ENCODE measurements at regions not wholly inside any gene's neighbourhood (a gene's known extent, or its start where the extent isn't known, plus 50 kb on each side); places are given as distances from the start of the nearest gene placed in this dataset.

GRCh38 chr18:40402052-40402451 is 1553.0 kb upstream of the PIK3C3 start:
- 75 to 81% methylated on average over 1 of the region's 1 CpG for WGBS, 2 donors (ENCODE audit: low coverage in 1 of 2)
- in situ Hi-C loops (cut with MboI; ENCODE audit: low pct_ligation_motif_present in 1 of 4, low pct_unique_long_range_greater_than_20kb in 1 of 4, low sequenced_read_pairs in 3 of 4) = loop anchor here in 1 of 4 donors (25.0 kb wide), 1 partner anchor 90 kb away; no protein-coding TSS in a partner anchor
- Histone ChIP-seq H3K4me1 (no peaks in the 10 kb centered on the region), H3K36me3 (no peaks in the 10 kb centered on the region), H3K9me3 (no peaks in the 10 kb centered on the region), H3K27ac (no peak overlapping the region), H3K4me3 (no peak overlapping the region), H3K27me3 (no peaks in the 10 kb centered on the region)
- DNase-seq = no peak
- no peak for TF ChIP-seq POLR2AphosphoS5 (IDR thresholded peaks at IDR 0.05)
- TF ChIP-seq POLR2A (IDR thresholded peaks at IDR 0.05) = no peak
- TF ChIP-seq, protein P1, sequence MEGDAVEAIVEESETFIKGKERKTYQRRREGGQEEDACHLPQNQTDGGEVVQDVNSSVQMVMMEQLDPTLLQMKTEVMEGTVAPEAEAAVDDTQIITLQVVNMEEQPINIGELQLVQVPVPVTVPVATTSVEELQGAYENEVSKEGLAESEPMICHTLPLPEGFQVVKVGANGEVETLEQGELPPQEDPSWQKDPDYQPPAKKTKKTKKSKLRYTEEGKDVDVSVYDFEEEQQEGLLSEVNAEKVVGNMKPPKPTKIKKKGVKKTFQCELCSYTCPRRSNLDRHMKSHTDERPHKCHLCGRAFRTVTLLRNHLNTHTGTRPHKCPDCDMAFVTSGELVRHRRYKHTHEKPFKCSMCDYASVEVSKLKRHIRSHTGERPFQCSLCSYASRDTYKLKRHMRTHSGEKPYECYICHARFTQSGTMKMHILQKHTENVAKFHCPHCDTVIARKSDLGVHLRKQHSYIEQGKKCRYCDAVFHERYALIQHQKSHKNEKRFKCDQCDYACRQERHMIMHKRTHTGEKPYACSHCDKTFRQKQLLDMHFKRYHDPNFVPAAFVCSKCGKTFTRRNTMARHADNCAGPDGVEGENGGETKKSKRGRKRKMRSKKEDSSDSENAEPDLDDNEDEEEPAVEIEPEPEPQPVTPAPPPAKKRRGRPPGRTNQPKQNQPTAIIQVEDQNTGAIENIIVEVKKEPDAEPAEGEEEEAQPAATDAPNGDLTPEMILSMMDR (IDR thresholded peaks at IDR 0.05) = no peak
- TF ChIP-seq EP300 (IDR thresholded peaks at IDR 0.05; ENCODE audit: low read depth) = no peak
- intact Hi-C loops (cut with DNase I; ENCODE audit: low total_unique reads) = no loop called here

DNA sequence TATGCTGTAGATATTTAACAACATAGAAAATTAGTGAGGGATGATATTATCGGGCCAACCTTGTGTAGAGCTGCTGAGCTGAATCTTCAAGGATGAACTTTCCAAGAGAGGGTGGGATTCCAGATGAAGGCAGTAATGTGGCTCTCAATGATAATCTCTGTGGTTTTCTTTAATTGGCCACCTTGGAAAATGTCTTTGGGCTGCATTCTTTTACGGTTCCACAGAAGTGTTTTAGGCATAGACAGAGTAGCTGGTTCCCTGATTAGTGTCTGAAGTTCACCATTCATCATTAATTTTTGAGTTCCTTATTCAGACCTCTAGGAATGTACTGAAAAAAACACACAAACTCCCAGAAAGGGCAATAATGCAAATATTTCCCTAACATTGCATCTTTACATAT is 1566.9 kb upstream of the PIK3C3 start:
- in situ Hi-C loops (cut with MboI; ENCODE audit: low pct_ligation_motif_present in 1 of 4, low pct_unique_long_range_greater_than_20kb in 1 of 4, low sequenced_read_pairs in 3 of 4) = no loop called here
- H3K9me3 ChIP-seq = no peaks in the 10 kb centered on the region
- H3K36me3 ChIP-seq = no peaks in the 10 kb centered on the region
- H3K4me1 ChIP-seq = peaks cover 3 to 7% (median 5%) of the 10 kb centered on the region in 4 donors
- no peak overlapping the region for H3K4me3 ChIP-seq
- TF ChIP-seq POLR2AphosphoS5 (IDR thresholded peaks at IDR 0.05) (no peak), EP300 (IDR thresholded peaks at IDR 0.05; ENCODE audit: low read depth) (no peak), POLR2A (IDR thresholded peaks at IDR 0.05) (no peak)
- TF ChIP-seq, protein P1 (IDR thresholded peaks at IDR 0.05) = no peak
- DNase-seq = no peak
- intact Hi-C loops (cut with DNase I; ENCODE audit: low total_unique reads) = no loop called here
- no peak overlapping the region for H3K27ac ChIP-seq
- WGBS, 2 donors (ENCODE audit: low coverage in 1 of 2) = 67 to 68% methylated on average over 2 of the region's 2 CpGs
- no peaks in the 10 kb centered on the region for H3K27me3 ChIP-seq

- in situ Hi-C loops (cut with MboI; ENCODE audit: low pct_ligation_motif_present in 1 of 4, low pct_unique_long_range_greater_than_20kb in 1 of 4, low sequenced_read_pairs in 3 of 4) = no loop called here
- DNase-seq = peak; percentile 8
- peak in 1 of 3 donors; percentile 7 for TF ChIP-seq POLR2AphosphoS5 (IDR thresholded peaks at IDR 0.05)
- TF ChIP-seq EP300 (IDR thresholded peaks at IDR 0.05; ENCODE audit: low read depth) = no peak
- H3K36me3 ChIP-seq = no peaks in the 10 kb centered on the region
- no peak overlapping the region for H3K4me3 ChIP-seq
- no peaks in the 10 kb centered on the region for H3K27me3 ChIP-seq
- 42 to 47% methylated on average over 3 of the region's 3 CpGs for WGBS, 2 donors (ENCODE audit: low coverage in 1 of 2)
- H3K27ac ChIP-seq = peak overlapping the region; percentile 18 to 50 (median 36)
- H3K4me1 ChIP-seq = peaks cover 3 to 7% (median 5%) of the 10 kb centered on the region in 4 donors
- no peaks in the 10 kb centered on the region for H3K9me3 ChIP-seq
- intact Hi-C loops (cut with DNase I; ENCODE audit: low total_unique reads) = no loop called here
These were observed 1567.8 kb upstream of the PIK3C3 start for GRCh38 chr18:40387130-40387787.

- no peak overlapping the region for H3K27ac ChIP-seq
- no peaks in the 10 kb centered on the region for H3K36me3 ChIP-seq
- no peak overlapping the region for H3K4me3 ChIP-seq
- H3K4me1 ChIP-seq = peaks cover 0 to 7% (median 3%) of the 10 kb centered on the region in 4 donors
- in situ Hi-C loops (cut with MboI; ENCODE audit: low pct_ligation_motif_present in 1 of 4, low pct_unique_long_range_greater_than_20kb in 1 of 4, low sequenced_read_pairs in 3 of 4) (no loop called here), intact Hi-C loops (cut with DNase I; ENCODE audit: low total_unique reads) (no loop called here)
- no peak for DNase-seq
- TF ChIP-seq POLR2A (IDR thresholded peaks at IDR 0.05) (no peak), POLR2AphosphoS5 (IDR thresholded peaks at IDR 0.05) (no peak), EP300 (IDR thresholded peaks at IDR 0.05; ENCODE audit: low read depth) (no peak)
- TF ChIP-seq, protein P1 (IDR thresholded peaks at IDR 0.05) = no peak
- WGBS, 2 donors (ENCODE audit: low coverage in 1 of 2) = 64 to 75% methylated on average over 2 of the region's 2 CpGs
- no peaks in the 10 kb centered on the region for H3K9me3 ChIP-seq
- H3K27me3 ChIP-seq = no peaks in the 10 kb centered on the region
These were observed 1572.8 kb upstream of the PIK3C3 start for GRCh38 chr18:40382197-40382596.
